AG09319 (cell line): ENCODE measurements at regions not wholly inside any gene's neighbourhood (a gene's known extent, or its start where the extent isn't known, plus 50 kb on each side); places are given as distances from the start of the nearest gene placed in this dataset.

Experiments used
- DNase-seq: peaks from one replicate; pipeline ENCODE4 v3.0.0-alpha.2; 2010; ENCODE audit warnings: low read depth; ENCODE audit errors: extremely low read depth
- CTCF ChIP-seq: IDR thresholded peaks from 2 replicates; pipeline ENCODE4 v1.5.1; 2011; ENCODE audit warnings: low read depth, mild to moderate bottlenecking, inconsistent platforms, low read length, moderate library complexity

GRCh38 chr4:3818371-3818770 lies 52.2 kb downstream of the ADRA2C start:
- no peak for TF ChIP-seq CTCF
- DNase-seq = no peak

- TF ChIP-seq CTCF = no peak
- no peak for DNase-seq
These were observed 53.2 kb downstream of the ADRA2C start for GRCh38 chr4:3819210-3819919.

- no peak for TF ChIP-seq CTCF
- DNase-seq = no peak
These were observed 54.0 kb downstream of the ADRA2C start for GRCh38 chr4:3820016-3820805.

DNA sequence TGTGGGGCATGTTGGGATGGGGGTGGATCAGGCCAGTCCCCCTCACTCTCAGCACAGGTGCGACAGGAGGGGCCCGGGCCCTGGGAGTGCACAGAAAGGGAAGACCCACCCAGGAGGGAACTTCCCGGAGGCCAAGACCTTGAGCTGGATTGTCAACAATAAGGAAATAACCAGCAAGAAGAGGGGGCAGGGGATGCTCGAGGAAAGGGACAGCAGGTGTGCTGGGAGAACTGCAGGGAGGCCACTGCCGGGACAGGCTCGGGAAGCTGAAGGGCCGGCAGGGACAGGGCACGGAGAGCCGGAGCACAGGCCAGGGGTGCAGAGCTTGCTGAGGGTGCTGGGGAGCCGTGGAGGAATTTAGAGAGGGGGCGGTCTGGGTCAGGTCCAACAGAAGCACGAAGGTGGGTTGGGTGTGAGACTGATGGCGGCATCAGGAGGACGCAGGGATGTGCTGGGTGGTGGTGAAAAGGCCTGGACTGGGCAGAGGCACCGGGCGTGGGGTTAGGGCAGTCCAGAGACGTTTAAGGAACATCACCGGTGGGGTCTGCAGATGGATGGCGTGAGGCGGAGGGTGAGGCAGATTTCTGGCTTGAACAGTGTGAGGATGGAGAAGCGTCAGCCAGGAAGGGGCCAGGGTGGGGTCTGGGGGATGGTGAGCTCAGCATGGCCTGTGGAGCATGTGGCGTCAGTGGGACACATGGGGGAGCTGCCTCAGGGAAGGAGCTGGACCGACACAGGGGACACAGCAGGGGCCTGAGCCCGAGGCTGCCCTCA lies 54.8 kb downstream of the ADRA2C start:
- DNase-seq = no peak
- TF ChIP-seq CTCF = no peak

DNA sequence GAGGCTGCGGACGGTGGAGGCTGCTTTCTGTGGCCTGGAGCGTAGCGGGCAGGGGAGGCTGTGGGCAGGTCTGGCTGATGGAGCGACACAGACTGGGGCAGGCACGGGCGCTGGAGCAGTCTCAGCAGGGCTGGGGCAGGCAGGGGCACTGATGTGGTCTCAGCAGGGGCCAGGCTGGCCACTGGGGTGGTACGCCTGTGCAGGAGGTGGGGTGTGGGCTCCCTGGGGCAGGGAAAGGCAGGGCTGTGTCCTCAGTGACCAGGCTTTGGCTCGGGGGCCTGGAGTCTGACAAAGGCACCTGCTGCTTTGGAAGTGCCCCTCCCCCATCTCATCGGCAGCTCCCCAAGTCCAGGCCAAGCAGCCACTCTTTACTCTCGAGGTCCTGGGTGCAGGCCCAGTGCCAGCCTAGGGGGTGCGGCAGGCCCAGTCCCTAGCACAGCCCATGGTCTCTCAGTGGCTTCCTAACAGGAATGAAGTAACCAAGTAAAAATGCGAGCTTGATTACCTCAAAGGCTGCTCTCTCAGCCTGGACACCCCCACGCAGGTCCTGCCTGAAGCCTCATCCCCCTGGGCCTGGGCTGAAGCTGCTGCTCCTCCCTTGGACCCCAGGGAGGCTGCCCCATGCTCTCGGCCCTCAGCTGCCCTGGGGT lies 55.5 kb downstream of the ADRA2C start:
- DNase-seq = no peak
- TF ChIP-seq CTCF = no peak

DNA sequence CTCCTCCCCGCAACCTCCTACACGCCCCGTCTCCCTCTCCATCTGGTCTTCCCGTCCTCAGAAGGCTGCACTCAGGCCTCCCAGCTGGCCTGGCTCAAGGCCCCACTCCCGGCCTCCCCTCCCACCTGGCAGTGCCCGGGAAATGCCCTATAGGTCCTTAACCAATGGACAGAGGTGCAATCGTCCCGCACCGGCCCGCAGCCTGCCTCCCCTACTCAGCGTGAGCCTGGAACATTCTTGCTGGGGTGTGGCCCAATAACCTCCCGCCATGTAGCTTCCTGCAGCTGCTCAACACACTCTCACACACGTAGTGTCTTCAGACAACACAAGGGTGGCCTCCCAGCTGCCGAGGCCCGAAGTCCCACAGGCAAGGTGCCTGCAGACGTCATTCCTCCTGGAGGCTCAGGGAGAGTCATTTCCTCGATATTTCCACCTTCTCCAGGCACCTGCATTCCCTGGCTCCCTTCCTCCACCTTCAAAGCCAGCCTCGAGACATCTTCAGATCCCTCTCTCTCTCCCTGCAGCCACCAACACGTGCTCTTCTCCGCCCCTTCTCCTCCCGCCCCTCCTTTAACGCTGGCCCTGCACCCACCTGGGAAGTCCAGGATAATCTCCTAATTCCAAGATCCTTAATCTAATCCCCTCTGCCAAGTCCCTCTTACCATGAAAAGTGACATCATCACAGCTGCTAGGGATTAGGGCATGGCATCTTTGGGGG lies 56.2 kb downstream of the ADRA2C start:
- no peak for DNase-seq
- no peak for TF ChIP-seq CTCF
